T-helper 1 cell treated with Interleukin-12 subunit alpha and Interleukin-12 subunit beta and Interleukin-4 antibody, amounts not matched to agents 30 μg/mL and 1 μg/mL, for 36 hours (primary cell): ENCODE measurements at regions not wholly inside any gene's neighbourhood (a gene's known extent, or its start where the extent isn't known, plus 50 kb on each side); places are given as distances from the start of the nearest gene placed in this dataset.
"Not testable (repeated sequence)": the region's sequence is repeated elsewhere in the genome, so short reads cannot be mapped to it uniquely, and the experiment has no call there.

Experiments used
- H3K27ac Mint-ChIP-seq: one replicate; pipeline ENCODE4 v1.8.0; 2021; ENCODE audit warnings: mild to moderate bottlenecking, mixed read lengths
- H3K27me3 Mint-ChIP-seq: one replicate; pipeline ENCODE4 v1.8.0; 2021; ENCODE audit warnings: low read depth, mixed read lengths
- H3K36me3 Mint-ChIP-seq: one replicate; pipeline ENCODE4 v1.8.0; 2021; ENCODE audit warnings: low read depth, mixed read lengths
- H3K4me1 Mint-ChIP-seq: one replicate; pipeline ENCODE4 v1.8.0; 2021; ENCODE audit warnings: low read depth, mixed read lengths
- H3K4me3 Mint-ChIP-seq: one replicate; pipeline ENCODE4 v1.8.0; 2021; ENCODE audit warnings: mild to moderate bottlenecking, moderate library complexity, mixed read lengths
- H3K9me3 Mint-ChIP-seq: one replicate; pipeline ENCODE4 v1.8.0; 2021; ENCODE audit warnings: mixed read lengths

DNA sequence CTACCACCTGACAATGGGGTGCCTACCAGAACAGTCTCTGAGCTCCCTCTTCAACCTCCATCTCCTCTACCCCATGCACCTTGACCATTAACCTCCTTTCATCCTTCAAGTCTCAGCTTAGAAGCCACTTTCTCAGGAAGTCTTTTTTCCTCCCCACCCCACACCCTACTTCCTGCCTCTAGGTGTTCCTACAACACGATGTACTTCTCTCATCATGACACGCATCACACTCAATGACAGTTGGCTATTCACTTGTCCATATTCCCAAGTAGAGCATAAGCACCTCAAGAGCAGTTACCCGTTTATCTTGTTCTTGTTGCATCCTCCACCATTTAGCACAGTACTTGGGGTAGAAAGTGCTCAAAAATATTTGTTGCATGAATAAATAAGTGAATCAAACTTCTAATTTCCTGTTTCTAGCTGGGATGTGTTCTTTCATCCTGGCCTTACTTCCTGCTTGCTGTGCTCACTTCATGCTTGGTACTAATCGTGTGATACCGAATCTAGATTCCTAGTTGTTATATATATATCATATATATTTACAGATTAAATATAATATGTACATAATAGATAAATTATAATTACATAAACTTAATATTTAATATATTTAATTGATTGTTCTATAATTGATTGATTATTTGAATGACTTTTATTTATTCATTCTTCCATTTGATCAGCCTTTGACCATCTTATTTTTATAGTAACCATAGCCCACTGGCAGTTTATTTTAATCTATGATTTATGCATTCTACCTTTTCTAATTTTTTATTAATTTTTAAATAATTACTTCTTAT lies 177.5 kb upstream of the TMEM45B start:
- H3K27me3 Mint-ChIP-seq, result no peaks in the 10 kb centered on the region
- H3K4me3 Mint-ChIP-seq, result peak overlapping the region; percentile 22
- H3K27ac Mint-ChIP-seq, result peak overlapping the region; percentile 67
- peaks cover 44% of the 10 kb centered on the region for H3K4me1 Mint-ChIP-seq
- peaks cover 3% of the 10 kb centered on the region for H3K9me3 Mint-ChIP-seq
- H3K36me3 Mint-ChIP-seq, result peaks cover 2% of the 10 kb centered on the region

DNA sequence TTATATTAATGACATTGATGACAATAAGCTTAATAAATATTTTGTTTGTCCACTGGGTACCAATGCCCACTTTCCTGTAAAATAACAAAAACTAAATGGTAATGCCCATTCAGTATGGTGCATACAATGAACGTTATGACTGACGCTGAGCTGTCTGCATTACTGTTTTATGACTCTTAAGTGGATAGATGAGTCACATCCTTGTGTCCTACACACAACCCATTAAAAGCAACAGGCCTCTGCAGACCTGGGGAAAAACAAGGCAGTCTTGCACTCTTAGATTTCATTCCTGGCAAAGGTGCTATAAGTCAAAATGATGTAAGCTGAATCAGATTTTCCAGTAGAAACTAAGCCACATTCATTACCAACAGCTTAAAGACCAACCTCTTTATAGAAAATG lies 176.3 kb upstream of the TMEM45B start:
- H3K27ac Mint-ChIP-seq, result peak overlapping the region; percentile 66
- peaks cover 50% of the 10 kb centered on the region for H3K4me1 Mint-ChIP-seq

DNA sequence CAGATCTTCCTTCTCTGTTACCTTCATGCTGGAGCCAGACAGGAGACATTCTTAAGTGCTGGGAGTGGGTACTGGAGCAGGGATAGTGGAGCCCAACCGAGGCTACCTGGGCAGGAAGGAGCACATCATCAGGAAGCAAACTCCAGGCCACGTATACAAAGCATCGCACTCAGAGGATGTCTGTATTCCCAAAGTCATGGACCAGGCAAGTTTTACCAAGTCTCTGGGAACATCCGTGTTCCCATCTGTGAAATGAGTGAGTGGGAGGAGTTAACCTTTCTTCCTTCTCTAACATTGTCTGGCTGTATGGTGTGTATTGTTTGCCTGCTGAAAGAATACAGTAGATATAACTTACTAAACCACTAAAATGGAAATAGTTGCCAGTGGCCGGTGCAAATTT lies 175.0 kb upstream of the TMEM45B start:
- H3K4me1 Mint-ChIP-seq, result peaks cover 57% of the 10 kb centered on the region
- H3K9me3 Mint-ChIP-seq, result peaks cover 3% of the 10 kb centered on the region

More for the DNA sequence above, 176.3 kb upstream of the TMEM45B start:
- Mint-ChIP-seq H3K27me3 (no peaks in the 10 kb centered on the region), H3K36me3 (peaks cover 2% of the 10 kb centered on the region), H3K4me3 (no peak overlapping the region), H3K9me3 (peaks cover 3% of the 10 kb centered on the region)

DNA sequence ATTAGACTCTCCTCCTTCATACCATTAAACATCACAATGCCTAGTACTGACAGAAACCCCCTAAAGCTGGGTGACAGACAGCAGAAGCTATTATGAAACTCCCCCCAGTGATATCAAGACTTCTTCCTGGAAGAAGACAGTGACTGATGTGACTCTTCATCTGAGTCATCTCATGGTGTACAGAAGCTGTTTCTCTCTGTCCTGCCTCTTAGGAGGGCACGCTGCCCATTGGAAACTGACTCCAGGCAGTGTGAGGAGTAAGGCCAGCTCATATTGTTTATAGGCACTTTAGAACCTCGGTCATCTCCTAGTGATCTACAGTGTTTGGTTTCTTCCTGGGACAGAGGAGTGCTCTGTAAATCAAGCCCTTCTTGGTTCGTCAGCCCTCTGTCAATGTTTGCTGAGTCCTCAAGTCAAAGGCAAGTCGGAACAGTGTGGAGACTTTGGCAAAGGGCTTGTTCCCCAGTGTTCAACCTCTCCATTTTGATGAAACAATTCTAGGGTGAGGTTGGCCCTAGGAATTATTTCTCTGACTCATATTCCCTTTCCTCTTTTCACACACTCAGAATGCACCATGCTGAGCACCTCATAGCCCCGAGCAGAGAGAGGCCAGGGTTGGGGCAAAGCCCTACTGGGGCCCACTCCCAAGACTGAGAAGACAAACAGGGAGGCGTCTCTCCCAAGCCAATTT lies 172.5 kb upstream of the TMEM45B start:
- H3K27ac Mint-ChIP-seq, result peak overlapping the region; percentile 76
- no peak overlapping the region for H3K4me3 Mint-ChIP-seq
- H3K9me3 Mint-ChIP-seq, result peaks cover 3% of the 10 kb centered on the region
- H3K27me3 Mint-ChIP-seq, result no peaks in the 10 kb centered on the region
- H3K4me1 Mint-ChIP-seq, result peaks cover 49% of the 10 kb centered on the region
- H3K36me3 Mint-ChIP-seq, result peaks cover 2% of the 10 kb centered on the region

More for the DNA sequence above, 175.0 kb upstream of the TMEM45B start:
- no peaks in the 10 kb centered on the region for H3K27me3 Mint-ChIP-seq
- peaks cover 2% of the 10 kb centered on the region for H3K36me3 Mint-ChIP-seq
- H3K27ac Mint-ChIP-seq, result peak overlapping the region; percentile 23
- no peak overlapping the region for H3K4me3 Mint-ChIP-seq

DNA sequence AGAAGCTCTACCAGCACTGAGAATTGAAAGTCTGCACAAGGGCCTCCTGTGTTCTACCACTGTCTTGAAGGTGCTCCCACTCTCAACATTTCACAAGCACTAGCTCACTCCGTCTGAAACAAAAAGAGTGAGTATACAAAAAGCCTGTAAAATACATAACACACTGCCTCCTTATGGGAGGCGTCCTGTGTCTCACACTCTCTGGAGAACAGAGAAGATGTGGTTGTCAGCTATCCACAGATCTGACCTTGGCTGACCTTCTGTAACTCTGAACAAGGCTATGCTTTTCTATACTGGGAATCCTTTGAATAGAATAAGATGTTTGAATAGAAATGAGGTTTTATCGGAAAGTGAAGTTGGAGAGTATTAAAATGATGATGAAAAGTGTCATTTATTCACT lies 171.3 kb upstream of the TMEM45B start:
- Mint-ChIP-seq H3K27ac (peak overlapping the region; percentile 21), H3K9me3 (peaks cover 5% of the 10 kb centered on the region), H3K27me3 (no peaks in the 10 kb centered on the region), H3K36me3 (peaks cover 2% of the 10 kb centered on the region), H3K4me1 (peaks cover 42% of the 10 kb centered on the region), H3K4me3 (no peak overlapping the region)

DNA sequence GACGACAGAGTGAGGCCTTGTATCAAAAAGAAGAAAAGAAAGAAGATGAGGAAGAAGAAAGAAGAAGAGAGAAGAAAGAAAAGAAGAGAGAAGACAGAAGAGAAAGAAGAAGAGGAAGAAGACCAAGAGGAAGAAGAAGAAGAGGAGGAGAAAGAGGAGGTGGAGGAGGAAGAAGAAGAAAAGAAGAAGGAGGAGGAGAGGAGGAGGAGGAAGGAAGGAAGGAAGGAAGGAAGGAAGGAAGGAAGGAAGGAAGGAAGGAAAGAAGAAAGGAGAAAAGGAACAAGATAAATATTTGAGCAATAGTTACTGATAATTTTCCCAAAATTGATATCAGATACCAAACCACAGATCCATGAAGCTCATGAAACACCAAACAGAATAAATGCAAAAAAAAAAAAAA lies 169.7 kb upstream of the TMEM45B start:
- Mint-ChIP-seq H3K36me3 (peaks cover 2% of the 10 kb centered on the region), H3K27ac (no peak overlapping the region), H3K4me1 (peaks cover 31% of the 10 kb centered on the region), H3K9me3 (peaks cover 8% of the 10 kb centered on the region), H3K4me3 (no peak overlapping the region), H3K27me3 (no peaks in the 10 kb centered on the region)

DNA sequence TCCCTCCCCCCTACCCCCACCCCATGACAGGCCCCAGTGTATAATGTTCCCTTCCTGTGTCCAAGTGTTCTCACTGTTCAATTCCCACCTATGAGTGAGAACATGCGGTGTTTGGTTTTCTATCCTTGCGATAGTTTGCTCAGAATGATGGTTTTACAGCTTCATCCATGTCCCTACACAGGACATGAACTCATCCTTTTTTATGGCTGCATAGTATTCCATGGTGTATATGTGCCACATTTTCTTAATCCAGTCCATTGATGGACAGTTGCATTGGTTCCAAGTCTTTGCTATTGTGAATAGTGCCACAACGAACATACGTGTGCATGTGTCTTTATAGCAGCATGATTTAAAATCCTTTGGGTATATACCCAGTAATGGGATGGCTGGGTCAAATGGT lies 165.6 kb upstream of the TMEM45B start:
- H3K9me3 Mint-ChIP-seq, result peaks cover 18% of the 10 kb centered on the region
- not testable (repeated sequence) for H3K36me3 Mint-ChIP-seq, H3K27ac Mint-ChIP-seq, H3K27me3 Mint-ChIP-seq, H3K4me1 Mint-ChIP-seq, H3K4me3 Mint-ChIP-seq

DNA sequence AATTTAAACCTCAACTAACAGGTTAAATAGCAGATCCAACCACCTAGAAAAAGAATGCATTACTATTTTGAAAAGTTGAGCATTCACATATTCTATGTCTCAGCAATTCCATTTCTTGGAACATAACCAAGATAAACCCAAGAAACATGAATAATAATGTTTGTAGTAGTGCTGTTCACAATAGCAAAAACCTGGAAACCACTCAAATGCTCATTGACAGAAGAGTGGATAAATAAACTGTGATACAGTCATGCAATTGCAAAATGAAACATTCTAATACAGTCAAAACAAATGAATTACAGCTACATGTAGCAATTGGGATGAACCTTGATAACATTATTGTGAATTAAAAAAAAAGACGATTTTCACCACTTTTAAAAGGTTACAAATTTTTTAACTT lies 162.8 kb upstream of the TMEM45B start:
- no peak overlapping the region for H3K4me3 Mint-ChIP-seq

DNA sequence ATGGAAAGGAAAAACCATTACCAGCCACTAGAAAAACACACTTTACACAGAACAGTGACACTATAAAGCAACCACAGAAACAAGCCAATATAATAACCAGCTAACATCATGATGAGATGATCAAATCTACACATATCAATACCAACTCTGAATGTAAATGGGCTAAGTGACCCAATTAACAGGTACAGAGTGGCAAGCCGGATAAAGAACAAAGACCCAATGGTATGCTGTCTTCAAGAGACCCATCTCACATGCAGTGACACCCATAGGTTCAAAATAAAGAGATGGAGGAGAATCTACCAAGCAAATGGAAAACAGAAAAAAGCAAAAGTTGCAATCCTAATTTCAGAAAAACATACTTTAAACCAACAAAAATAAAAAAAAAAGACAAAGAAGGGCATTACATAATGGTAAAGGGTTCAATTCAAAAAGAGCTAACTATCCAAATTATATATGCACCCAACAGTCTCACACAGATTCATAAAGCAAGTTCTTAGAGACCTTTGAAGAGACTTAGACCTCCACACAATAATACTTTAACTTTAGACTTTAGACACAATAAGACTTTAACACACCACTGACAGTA lies 160.3 kb upstream of the TMEM45B start:
- Mint-ChIP-seq H3K27ac (no peak overlapping the region), H3K36me3 (peaks cover 10% of the 10 kb centered on the region), H3K4me1 (no peaks in the 10 kb centered on the region), H3K9me3 (peaks cover 40% of the 10 kb centered on the region), H3K4me3 (no peak overlapping the region), H3K27me3 (no peaks in the 10 kb centered on the region)

More for the DNA sequence above, 162.8 kb upstream of the TMEM45B start:
- Mint-ChIP-seq H3K27ac (no peak overlapping the region), H3K4me1 (peaks cover under 1% of the 10 kb centered on the region), H3K36me3 (peaks cover 10% of the 10 kb centered on the region), H3K9me3 (peaks cover 45% of the 10 kb centered on the region), H3K27me3 (no peaks in the 10 kb centered on the region)

DNA sequence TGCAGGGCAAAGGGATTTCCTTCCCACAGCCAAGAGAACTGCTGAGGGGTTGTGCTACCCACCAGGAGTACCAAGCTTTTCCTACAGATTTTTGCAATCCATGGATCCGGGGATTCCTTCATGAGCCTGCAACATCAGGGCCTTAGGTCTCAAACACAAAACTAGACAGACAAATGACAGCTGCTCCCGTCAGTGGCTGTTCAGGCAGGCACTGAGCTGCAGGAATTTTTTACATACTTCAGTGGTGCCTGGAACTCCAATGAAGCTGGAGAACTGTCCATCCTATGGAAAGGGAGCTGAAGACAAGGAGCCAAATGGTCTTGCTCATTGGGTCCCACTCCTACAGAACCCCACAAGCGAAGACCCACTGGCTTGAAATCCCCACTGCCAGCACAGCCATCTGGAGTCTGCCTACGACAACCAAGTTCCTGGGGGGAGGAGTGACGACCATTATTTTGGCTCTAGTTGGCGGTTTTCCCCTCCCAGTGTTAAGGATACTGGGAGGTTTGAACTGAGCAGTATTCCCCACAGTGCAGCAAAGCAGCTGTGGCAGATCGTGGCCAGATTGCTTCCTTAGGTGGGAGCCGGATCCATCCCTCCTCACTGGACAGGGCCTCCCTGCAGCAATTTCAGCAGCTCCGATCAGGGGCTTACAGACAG lies 157.7 kb upstream of the TMEM45B start:
- Mint-ChIP-seq H3K36me3 (peaks cover 10% of the 10 kb centered on the region), H3K4me1 (no peaks in the 10 kb centered on the region), H3K27ac (no peak overlapping the region), H3K9me3 (peaks cover 40% of the 10 kb centered on the region), H3K4me3 (no peak overlapping the region), H3K27me3 (no peaks in the 10 kb centered on the region)

DNA sequence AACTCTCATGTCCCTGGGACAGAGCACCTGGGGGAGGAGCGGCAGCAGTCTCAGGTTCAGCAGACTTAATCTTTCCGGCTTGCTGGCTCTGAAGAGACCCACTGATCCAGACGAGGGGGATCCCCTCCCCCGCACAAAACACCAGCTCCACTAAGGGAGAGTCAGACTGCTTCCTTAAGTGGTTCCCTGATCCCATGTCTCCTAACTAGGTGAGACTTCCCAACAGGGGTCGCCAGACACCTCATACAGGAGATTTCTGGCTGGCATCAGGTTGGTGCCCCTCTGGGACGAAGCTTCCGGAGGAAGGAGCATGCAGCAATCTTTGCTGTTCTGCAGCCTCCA lies 157.2 kb upstream of the TMEM45B start:
- Mint-ChIP-seq H3K4me1 (no peaks in the 10 kb centered on the region), H3K4me3 (no peak overlapping the region), H3K27me3 (no peaks in the 10 kb centered on the region), H3K27ac (no peak overlapping the region), H3K9me3 (peaks cover 38% of the 10 kb centered on the region), H3K36me3 (peaks cover 8% of the 10 kb centered on the region)

DNA sequence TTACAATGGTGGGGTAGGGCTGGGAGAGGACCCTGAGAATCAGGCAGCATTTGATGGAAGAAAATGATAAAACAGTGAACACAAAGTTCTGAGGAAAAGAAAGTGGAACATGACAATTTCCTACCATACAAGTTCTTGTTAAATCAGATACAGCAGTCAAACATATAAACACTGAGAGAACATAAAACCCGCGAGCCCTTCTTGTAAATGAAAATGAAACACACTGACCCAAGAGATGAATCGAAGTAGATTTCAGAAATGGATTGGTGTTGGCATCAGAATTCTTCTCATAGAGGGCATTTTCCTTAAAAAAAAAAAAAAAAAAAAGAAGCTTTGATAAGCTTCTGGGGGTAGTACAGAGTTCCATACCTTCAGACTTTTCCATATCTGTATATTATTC lies 134.7 kb upstream of the TMEM45B start:
- Mint-ChIP-seq H3K4me3 (no peak overlapping the region), H3K27me3 (no peaks in the 10 kb centered on the region), H3K27ac (no peak overlapping the region), H3K36me3 (no peaks in the 10 kb centered on the region), H3K4me1 (no peaks in the 10 kb centered on the region), H3K9me3 (no peaks in the 10 kb centered on the region)

DNA sequence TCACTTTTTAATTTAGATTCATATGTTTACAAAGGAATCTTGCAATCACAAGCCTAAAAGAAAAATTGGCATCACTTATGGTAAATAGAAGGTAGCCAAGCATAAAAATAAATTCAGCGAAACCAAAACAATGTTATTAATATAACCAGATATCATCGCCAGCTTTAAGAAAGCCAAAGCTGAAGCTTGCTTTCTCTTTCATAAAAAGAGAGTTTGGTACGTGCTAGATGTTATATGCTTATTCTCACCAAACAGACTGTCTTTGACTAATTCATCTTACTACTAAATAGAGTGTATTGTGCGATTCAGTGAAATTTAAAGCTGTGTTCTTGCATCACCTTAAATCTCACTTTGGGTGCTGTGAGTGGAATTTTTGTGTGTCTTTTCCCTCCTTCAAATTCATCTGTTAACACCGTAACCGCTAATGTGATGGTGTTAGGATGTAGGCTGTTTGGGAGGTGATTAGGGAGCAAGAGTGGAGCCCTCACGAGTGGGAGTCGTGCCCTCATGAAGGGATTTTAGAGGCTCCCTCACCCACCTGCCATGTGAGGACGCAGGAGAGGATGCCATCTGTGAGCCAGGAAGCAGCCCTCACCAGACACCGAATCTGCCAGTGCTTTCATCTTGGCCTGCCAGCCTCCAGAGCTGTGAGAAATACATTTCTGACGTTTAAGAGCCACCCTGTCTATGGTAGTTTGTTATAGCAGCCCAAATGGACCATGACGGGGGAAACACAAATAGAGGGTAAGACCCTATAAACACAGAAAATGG lies 134.1 kb upstream of the TMEM45B start:
- H3K4me3 Mint-ChIP-seq, result no peak overlapping the region
- H3K9me3 Mint-ChIP-seq, result no peaks in the 10 kb centered on the region
- H3K27ac Mint-ChIP-seq, result no peak overlapping the region
- H3K4me1 Mint-ChIP-seq, result no peaks in the 10 kb centered on the region
- no peaks in the 10 kb centered on the region for H3K27me3 Mint-ChIP-seq
- H3K36me3 Mint-ChIP-seq, result no peaks in the 10 kb centered on the region

DNA sequence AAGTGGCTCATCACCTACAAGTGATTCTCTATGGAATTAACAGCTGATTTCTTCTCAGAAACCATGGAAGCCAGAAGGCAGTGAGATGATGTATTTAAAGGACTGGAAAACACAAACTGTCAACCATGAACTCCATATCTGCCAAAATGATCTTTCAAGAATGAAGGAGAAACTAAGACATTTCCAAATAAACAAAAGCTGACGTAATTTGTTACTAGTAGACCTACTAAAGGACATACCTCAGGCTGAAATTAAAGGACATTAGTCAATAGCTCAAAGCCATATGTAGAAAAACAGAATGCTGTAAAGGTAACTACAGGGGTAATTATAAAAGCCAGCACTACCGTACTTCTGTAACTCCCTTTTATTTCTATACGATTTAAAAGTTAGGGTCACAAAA lies 129.4 kb upstream of the TMEM45B start:
- Mint-ChIP-seq H3K27ac (no peak overlapping the region), H3K9me3 (no peaks in the 10 kb centered on the region), H3K27me3 (no peaks in the 10 kb centered on the region), H3K4me1 (no peaks in the 10 kb centered on the region), H3K4me3 (no peak overlapping the region), H3K36me3 (no peaks in the 10 kb centered on the region)
